Uterus (tissue), 3 donors: ENCODE measurements at regions not wholly inside any gene's neighbourhood (a gene's known extent, or its start where the extent isn't known, plus 50 kb on each side); places are given as distances from the start of the nearest gene placed in this dataset.

Source experiments
- DNase-seq, 2 donors: peaks; one replicate each; pipeline ENCODE4 v3.0.0-alpha.2; 2019 to 2020
- H3K27ac ChIP-seq, 2 donors: fragments of 200-600 bp; sonication (generic); 1 replicate in 1 of 2; 2 replicates in 1 of 2; pipeline ENCODE4 v1.5.1; 2016 to 2018
- H3K27me3 ChIP-seq, 2 donors: fragments of 200-600 bp; sonication (generic); one replicate each; pipeline ENCODE4 v1.5.1; 2018 to 2019; ENCODE audit warnings: control low read depth in 1 of 2
- H3K36me3 ChIP-seq, 2 donors: fragments of 200-600 bp; sonication (generic); one replicate each; pipeline ENCODE4 v1.5.1; 2019; ENCODE audit warnings: control low read depth in 1 of 2
- H3K4me1 ChIP-seq, 2 donors: fragments of 200-600 bp; sonication (generic); one replicate each; pipeline ENCODE4 v1.5.1; 2018 to 2019; ENCODE audit warnings: control low read depth in 1 of 2
- H3K4me3 ChIP-seq, 2 donors: fragments of 200-600 bp; sonication (generic); 1 replicate in 1 of 2; 2 replicates in 1 of 2; pipeline ENCODE4 v1.5.1; 2018 to 2019; ENCODE audit warnings: mild to moderate bottlenecking in 1 of 2
- H3K9me3 ChIP-seq, 2 donors: fragments of 200-600 bp; sonication (generic); one replicate each; pipeline ENCODE4 v1.5.1; 2019; ENCODE audit warnings: control low read depth in 1 of 2
- POLR2A ChIP-seq, 2 donors: fragments of 450-650 bp; IDR thresholded peaks; one replicate each; pipeline ENCODE4 v1.6.1; 2016; ENCODE audit warnings: antibody characterized with exemption in 2 of 2, mild to moderate bottlenecking in 1 of 2, moderate library complexity in 1 of 2
- intact Hi-C: fragments of 100-400 bp; cut with DNase I; formaldehyde crosslinking; loops from one replicate; pipeline ENCODE4 v1.15.1; 2023; ENCODE audit warnings: low total_unique reads
- TF ChIP-seq, protein P1 (sequence below), 4 experiments: fragments of 200-600 bp in 2 of 4; fragments of 450-650 bp in 2 of 4; sonication (generic) in 2 of 4; IDR thresholded peaks; one replicate each; pipeline ENCODE4 v1.5.1; 2016 to 2019; ENCODE audit warnings: antibody characterized with exemption in 4 of 4, mild to moderate bottlenecking in 2 of 4, moderate library complexity in 1 of 4
- donor health status: DM: yes; HTN: yes; CAD: no.

DNA sequence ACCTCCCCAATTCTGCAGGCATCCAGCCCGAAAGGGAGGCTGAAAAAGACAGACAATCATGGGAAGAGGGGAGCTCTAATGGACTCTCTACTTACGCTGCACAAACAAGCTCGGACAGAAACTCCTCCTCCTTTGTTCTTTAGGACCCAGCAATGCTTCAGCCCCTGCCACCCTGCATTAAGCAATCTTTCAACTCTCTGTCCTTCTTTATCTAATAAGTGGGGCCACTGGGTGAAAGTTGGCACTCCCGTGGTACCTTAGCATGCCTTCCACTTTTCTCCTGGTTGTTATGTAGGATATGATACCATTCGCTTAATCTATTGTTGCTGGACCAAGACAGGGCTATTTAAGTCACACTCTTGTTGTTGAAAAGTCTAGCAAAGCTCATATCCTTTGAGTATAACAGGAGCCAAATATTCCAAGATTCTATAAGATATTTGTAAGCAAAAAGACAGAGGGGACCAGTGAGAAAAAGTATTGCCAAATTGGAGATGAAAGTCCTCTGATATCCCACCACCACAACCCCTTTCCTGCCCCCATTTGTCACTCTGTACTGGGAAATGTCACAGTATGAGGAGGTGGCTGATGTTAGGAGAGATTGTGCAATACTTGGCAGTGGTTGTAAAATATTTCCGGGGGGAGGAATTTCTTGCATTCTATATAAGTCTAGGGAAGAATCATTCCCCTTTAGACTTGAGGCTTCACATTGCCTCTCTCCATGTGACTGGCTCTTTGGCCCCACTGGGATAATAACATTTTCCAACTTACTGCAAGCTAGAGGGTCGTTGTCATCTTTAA lies 137.3 kb upstream of the GJB5 start:
- Histone ChIP-seq H3K4me1 (no peaks in the 10 kb centered on the region), H3K27ac (no peak overlapping the region), H3K9me3 (no peaks in the 10 kb centered on the region), H3K4me3 (no peak overlapping the region), H3K36me3 (no peaks in the 10 kb centered on the region), H3K27me3 (no peaks in the 10 kb centered on the region)
- TF ChIP-seq POLR2A (IDR thresholded peaks at IDR 0.05): no peak
- TF ChIP-seq, protein P1, sequence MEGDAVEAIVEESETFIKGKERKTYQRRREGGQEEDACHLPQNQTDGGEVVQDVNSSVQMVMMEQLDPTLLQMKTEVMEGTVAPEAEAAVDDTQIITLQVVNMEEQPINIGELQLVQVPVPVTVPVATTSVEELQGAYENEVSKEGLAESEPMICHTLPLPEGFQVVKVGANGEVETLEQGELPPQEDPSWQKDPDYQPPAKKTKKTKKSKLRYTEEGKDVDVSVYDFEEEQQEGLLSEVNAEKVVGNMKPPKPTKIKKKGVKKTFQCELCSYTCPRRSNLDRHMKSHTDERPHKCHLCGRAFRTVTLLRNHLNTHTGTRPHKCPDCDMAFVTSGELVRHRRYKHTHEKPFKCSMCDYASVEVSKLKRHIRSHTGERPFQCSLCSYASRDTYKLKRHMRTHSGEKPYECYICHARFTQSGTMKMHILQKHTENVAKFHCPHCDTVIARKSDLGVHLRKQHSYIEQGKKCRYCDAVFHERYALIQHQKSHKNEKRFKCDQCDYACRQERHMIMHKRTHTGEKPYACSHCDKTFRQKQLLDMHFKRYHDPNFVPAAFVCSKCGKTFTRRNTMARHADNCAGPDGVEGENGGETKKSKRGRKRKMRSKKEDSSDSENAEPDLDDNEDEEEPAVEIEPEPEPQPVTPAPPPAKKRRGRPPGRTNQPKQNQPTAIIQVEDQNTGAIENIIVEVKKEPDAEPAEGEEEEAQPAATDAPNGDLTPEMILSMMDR (IDR thresholded peaks at IDR 0.05): no peak
- no peak for DNase-seq
- intact Hi-C loops: no loop called here

GRCh38 chr1:34618381-34618780 lies 136.5 kb upstream of the GJB5 start:
- Histone ChIP-seq H3K36me3 (no peaks in the 10 kb centered on the region), H3K4me1 (no peaks in the 10 kb centered on the region), H3K27me3 (no peaks in the 10 kb centered on the region), H3K9me3 (no peaks in the 10 kb centered on the region), H3K27ac (no peak overlapping the region), H3K4me3 (no peak overlapping the region)
- intact Hi-C loops: no loop called here
- TF ChIP-seq POLR2A (IDR thresholded peaks at IDR 0.05): no peak
- TF ChIP-seq, protein P1 (IDR thresholded peaks at IDR 0.05): no peak
- DNase-seq: no peak

DNA sequence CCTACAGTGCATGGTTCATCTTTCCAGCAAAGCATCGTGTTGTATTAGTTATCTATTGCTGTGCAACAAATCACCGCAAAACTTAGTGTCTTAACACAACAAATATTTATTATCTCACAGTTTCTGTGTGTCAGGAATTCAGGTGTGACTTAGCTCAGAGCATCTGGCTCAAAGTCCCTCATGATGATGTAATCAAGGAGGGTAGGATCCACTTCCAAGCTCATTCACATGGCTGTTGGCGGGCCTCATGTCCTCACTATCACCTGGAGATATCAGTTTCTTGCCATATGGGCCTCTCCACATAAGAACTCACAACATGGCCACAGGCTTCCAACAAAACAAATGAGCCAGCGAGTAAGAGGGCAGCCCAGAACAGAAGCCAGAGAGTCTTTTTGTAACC lies 135.6 kb upstream of the GJB5 start:
- no peaks in the 10 kb centered on the region for H3K4me1 ChIP-seq
- H3K4me3 ChIP-seq: no peak overlapping the region
- no peaks in the 10 kb centered on the region for H3K27me3 ChIP-seq
- H3K36me3 ChIP-seq: no peaks in the 10 kb centered on the region
- no peaks in the 10 kb centered on the region for H3K9me3 ChIP-seq
- DNase-seq: no peak
- no peak for TF ChIP-seq POLR2A (IDR thresholded peaks at IDR 0.05)
- TF ChIP-seq, protein P1 (IDR thresholded peaks at IDR 0.05): no peak
- H3K27ac ChIP-seq: no peak overlapping the region
- intact Hi-C loops: no loop called here

DNA sequence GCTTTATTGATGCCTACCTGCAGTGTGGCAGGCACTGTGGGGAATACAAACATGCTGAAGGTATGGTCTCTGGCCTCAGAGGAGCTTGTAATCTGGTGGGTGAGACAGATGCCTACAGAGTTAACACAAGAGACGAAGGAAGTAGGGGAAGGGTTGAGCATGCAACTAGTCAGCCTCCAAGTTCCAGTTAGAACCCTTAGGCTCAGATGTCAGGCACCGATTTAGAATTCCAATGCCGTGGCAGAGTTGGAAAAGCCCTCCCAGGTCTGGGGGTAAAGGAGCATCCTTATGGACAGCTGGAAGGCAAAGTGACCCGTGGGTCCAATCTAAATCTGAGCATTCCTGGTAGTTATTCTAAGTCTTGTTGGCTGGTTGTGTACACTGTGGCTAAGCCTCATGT lies 132.9 kb upstream of the GJB5 start:
- Histone ChIP-seq H3K4me3 (no peak overlapping the region), H3K27me3 (no peaks in the 10 kb centered on the region), H3K36me3 (no peaks in the 10 kb centered on the region), H3K9me3 (no peaks in the 10 kb centered on the region), H3K27ac (no peak overlapping the region), H3K4me1 (no peaks in the 10 kb centered on the region)
- DNase-seq: no peak
- TF ChIP-seq, protein P1 (IDR thresholded peaks at IDR 0.05): no peak
- no peak for TF ChIP-seq POLR2A (IDR thresholded peaks at IDR 0.05)
- intact Hi-C loops: no loop called here

DNA sequence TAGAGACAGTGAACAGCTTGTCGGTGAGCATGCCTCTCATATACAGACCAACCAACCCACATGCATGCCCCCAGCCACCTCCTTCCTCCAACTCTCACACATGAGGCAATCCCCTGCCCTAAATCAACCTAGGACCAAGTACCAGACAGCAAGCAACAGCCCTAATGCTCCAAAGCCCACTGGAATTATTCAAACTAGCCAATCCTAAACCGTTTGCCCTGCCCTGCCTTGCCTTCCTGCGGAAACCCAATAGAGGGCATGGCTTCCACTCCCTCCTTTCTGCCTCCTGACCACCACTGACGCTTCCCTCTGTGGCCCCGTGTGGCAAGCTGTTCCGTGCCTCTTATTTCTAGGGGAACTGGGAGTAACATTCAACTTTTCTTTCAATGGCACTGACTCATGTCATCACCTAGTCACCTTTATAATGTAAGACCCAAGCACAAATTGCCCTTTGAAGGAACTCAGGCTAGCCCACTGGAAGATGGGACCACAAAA lies 129.3 kb upstream of the GJB5 start:
- Histone ChIP-seq H3K9me3 (no peaks in the 10 kb centered on the region), H3K27ac (no peak overlapping the region), H3K4me1 (no peaks in the 10 kb centered on the region), H3K4me3 (no peak overlapping the region), H3K27me3 (no peaks in the 10 kb centered on the region), H3K36me3 (no peaks in the 10 kb centered on the region)
- intact Hi-C loops: no loop called here
- TF ChIP-seq, protein P1 (IDR thresholded peaks at IDR 0.05): no peak
- TF ChIP-seq POLR2A (IDR thresholded peaks at IDR 0.05): no peak
- DNase-seq: no peak
